ENCODE measurements at regions not wholly inside any gene's neighbourhood (a gene's known extent, or its start where the extent isn't known, plus 50 kb on each side); places are given as distances from the start of the nearest gene placed in this dataset.

- no peak for TF ChIP-seq CTCF (IDR thresholded peaks at IDR 0.05)
- no peak for TF ChIP-seq POLR2A (IDR thresholded peaks at IDR 0.05)
Measured at GRCh38 chr2:37532503-37532902, 138.9 kb downstream of the CDC42EP3 start.
